Endothelial cell (in vitro differentiated cells): ENCODE measurements at regions not wholly inside any gene's neighbourhood (a gene's known extent, or its start where the extent isn't known, plus 50 kb on each side); places are given as distances from the start of the nearest gene placed in this dataset.

ENCODE experiments used
- DNase-seq: peaks from one replicate; pipeline ENCODE4 v3.0.0; 2021; ENCODE audit warnings: low spot score
- H3K27ac Mint-ChIP-seq: one replicate; pipeline ENCODE4 v1.8.0; 2021; ENCODE audit warnings: mixed read lengths, inconsistent platforms; ENCODE audit not compliant: unreplicated experiment
- H3K27me3 Mint-ChIP-seq: one replicate; pipeline ENCODE4 v1.8.0; 2021; ENCODE audit warnings: mild to moderate bottlenecking, moderate library complexity, mixed read lengths, inconsistent platforms; ENCODE audit not compliant: unreplicated experiment
- H3K36me3 Mint-ChIP-seq: one replicate; pipeline ENCODE4 v1.8.0; 2021; ENCODE audit warnings: mild to moderate bottlenecking, low read depth, mixed read lengths, inconsistent platforms; ENCODE audit not compliant: unreplicated experiment
- H3K4me1 Mint-ChIP-seq: one replicate; pipeline ENCODE4 v1.8.0; 2021; ENCODE audit warnings: mild to moderate bottlenecking, mixed read lengths, inconsistent platforms; ENCODE audit not compliant: unreplicated experiment
- H3K4me3 Mint-ChIP-seq: one replicate; pipeline ENCODE4 v1.8.0; 2021; ENCODE audit warnings: mild to moderate bottlenecking, mixed read lengths, inconsistent platforms; ENCODE audit not compliant: unreplicated experiment
- H3K9me3 Mint-ChIP-seq: one replicate; pipeline ENCODE4 v1.8.0; 2021; ENCODE audit warnings: mixed read lengths, inconsistent platforms; ENCODE audit not compliant: unreplicated experiment
- TF ChIP-seq, protein P1 (sequence below): fragments of 200-600 bp; sonication (generic); IDR thresholded peaks from one replicate; pipeline ENCODE4 v1.5.0; 2021; ENCODE audit warnings: antibody characterized with exemption; ENCODE audit not compliant: unreplicated experiment

DNA sequence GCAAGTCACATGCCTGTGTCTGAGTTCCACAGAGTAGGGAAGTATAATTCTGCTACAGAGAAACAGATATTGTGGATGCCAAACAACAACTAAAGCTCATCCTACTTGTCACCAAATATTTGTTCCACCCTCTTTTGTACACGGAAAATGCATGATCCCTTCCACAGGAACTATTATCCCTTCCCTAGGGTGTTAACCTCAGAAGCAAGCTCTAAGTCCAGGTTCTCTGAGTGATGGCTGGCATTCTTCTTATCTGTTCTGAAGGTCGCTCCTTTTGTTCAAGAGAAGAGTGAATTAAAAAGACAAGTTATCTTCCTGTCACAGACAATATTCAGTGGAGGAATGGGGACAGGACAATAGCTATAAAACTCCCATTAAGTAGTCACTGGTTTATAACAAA, 460.1 kb upstream of the GCFC2 start:
- no peaks in the 10 kb centered on the region for H3K27me3 Mint-ChIP-seq
- no peaks in the 10 kb centered on the region for H3K36me3 Mint-ChIP-seq
- H3K27ac Mint-ChIP-seq, result no peak overlapping the region
- H3K4me1 Mint-ChIP-seq, result no peaks in the 10 kb centered on the region
- no peak for DNase-seq
- no peaks in the 10 kb centered on the region for H3K9me3 Mint-ChIP-seq
- H3K4me3 Mint-ChIP-seq, result no peak overlapping the region
- TF ChIP-seq, protein P1, sequence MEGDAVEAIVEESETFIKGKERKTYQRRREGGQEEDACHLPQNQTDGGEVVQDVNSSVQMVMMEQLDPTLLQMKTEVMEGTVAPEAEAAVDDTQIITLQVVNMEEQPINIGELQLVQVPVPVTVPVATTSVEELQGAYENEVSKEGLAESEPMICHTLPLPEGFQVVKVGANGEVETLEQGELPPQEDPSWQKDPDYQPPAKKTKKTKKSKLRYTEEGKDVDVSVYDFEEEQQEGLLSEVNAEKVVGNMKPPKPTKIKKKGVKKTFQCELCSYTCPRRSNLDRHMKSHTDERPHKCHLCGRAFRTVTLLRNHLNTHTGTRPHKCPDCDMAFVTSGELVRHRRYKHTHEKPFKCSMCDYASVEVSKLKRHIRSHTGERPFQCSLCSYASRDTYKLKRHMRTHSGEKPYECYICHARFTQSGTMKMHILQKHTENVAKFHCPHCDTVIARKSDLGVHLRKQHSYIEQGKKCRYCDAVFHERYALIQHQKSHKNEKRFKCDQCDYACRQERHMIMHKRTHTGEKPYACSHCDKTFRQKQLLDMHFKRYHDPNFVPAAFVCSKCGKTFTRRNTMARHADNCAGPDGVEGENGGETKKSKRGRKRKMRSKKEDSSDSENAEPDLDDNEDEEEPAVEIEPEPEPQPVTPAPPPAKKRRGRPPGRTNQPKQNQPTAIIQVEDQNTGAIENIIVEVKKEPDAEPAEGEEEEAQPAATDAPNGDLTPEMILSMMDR, result no peak

DNA sequence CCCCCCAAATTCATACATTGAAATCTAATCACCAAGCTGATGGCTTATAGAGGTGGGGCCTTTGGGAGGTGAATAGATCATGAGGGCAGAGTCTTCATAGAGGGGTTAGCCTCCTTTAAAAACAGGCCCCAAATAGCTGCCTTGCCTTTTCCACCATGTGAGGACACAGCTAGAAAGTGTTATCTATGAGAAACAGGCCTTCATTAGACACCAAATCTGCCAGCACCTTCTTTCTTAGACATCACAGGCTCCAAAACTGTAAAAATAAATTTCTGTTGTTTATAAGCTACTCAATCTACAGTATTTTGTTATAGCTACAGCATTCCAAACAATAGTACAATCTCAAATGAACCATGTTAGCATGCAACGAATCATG, 459.3 kb upstream of the GCFC2 start:
- Mint-ChIP-seq H3K36me3 (no peaks in the 10 kb centered on the region), H3K4me1 (no peaks in the 10 kb centered on the region), H3K27ac (no peak overlapping the region), H3K9me3 (no peaks in the 10 kb centered on the region), H3K4me3 (no peak overlapping the region), H3K27me3 (no peaks in the 10 kb centered on the region)
- no peak for DNase-seq
- TF ChIP-seq, protein P1, result no peak

DNA sequence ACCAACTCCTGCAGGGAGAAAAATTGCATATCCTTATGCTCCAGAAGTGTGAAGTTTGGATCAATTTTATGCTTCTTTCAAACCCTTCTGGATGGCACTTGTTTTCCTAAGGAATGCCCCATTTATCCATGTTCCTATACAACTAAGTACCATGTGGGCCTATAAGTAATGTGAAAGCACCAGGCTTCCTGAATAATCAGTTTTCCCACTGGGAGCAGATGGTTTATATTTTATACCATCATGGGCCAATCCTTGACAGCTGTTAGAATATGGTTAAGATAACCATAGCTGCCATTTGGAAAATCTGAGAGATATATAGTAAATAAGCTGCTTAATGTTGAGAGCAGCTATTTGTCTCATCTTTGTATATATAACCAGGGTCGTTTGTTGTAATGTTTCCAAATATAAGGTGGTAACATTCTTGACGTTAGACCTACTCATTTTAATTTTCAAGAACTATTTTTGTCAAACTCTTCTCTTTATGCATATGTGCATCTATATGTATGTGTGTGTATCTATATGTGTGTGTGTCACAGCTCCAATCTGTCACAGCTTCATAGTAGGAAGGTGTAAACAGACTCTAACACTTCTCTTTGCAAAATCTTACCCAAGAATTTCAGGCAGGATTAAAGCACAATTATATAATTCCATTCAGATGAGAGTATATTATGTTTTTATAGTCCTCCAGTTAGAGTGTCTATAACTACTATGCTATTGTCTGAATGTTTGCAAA, 458.7 kb upstream of the GCFC2 start:
- no peaks in the 10 kb centered on the region for H3K36me3 Mint-ChIP-seq
- no peak overlapping the region for H3K27ac Mint-ChIP-seq
- no peaks in the 10 kb centered on the region for H3K9me3 Mint-ChIP-seq
- DNase-seq, result no peak
- no peaks in the 10 kb centered on the region for H3K27me3 Mint-ChIP-seq
- H3K4me1 Mint-ChIP-seq, result no peaks in the 10 kb centered on the region
- no peak overlapping the region for H3K4me3 Mint-ChIP-seq
- TF ChIP-seq, protein P1, result no peak

DNA sequence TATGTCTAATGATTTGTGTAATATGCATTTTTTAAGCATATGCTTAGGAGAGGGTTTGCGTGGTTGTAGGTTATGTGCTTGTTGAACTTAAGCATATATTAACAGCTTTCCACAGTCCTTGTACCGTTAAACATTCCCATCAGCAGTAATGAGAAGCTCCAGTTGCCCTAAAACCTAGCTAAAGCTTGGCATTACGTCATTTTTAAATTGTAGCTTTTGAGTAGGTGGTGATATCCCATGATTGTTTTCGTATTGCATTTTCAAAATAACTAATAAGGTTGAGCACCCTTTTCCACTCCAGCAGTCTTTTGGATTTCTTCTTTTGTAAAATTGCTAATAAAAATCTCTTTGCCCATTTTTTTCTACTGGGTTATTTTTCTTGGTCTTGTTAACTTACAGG, 453.1 kb upstream of the GCFC2 start:
- TF ChIP-seq, protein P1, result no peak
- H3K36me3 Mint-ChIP-seq, result no peaks in the 10 kb centered on the region
- no peak for DNase-seq
- H3K27me3 Mint-ChIP-seq, result no peaks in the 10 kb centered on the region
- no peaks in the 10 kb centered on the region for H3K4me1 Mint-ChIP-seq
- H3K4me3 Mint-ChIP-seq, result no peak overlapping the region
- no peak overlapping the region for H3K27ac Mint-ChIP-seq
- H3K9me3 Mint-ChIP-seq, result no peaks in the 10 kb centered on the region

DNA sequence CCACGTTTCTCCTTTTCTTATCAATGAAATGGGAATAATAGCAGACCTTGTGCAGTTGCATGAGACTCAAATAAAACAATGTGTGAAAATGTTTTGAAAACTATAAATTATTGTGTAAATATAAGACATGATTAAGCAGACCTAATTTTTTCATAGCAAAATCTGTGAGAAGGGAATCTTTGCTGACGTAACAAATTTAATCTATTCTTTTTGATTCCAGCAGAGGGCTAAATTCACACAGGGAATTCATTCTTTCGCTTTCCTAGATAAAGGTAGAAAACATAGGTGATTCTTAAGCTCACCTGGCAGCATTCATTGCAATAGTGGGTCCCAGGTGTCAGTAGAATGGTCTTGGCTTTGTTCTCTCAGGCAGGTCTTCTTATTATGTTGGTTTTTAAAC, 450.0 kb upstream of the GCFC2 start:
- no peaks in the 10 kb centered on the region for H3K27me3 Mint-ChIP-seq

More for the DNA sequence above, 450.0 kb upstream of the GCFC2 start:
- no peak for DNase-seq
- H3K27ac Mint-ChIP-seq, result no peak overlapping the region
- H3K9me3 Mint-ChIP-seq, result no peaks in the 10 kb centered on the region
- H3K4me1 Mint-ChIP-seq, result no peaks in the 10 kb centered on the region
- H3K36me3 Mint-ChIP-seq, result no peaks in the 10 kb centered on the region
- TF ChIP-seq, protein P1, result no peak
- no peak overlapping the region for H3K4me3 Mint-ChIP-seq
